Activated CD8-positive, alpha-beta T cell treated with anti-CD3 and anti-CD28 coated beads for 36 hours (primary cell): ENCODE measurements at regions not wholly inside any gene's neighbourhood (a gene's known extent, or its start where the extent isn't known, plus 50 kb on each side); places are given as distances from the start of the nearest gene placed in this dataset.

Experiments
- ATAC-seq: fragments of 200-7000 bp; cut with Tn5 transposase; one replicate; pipeline ENCODE4 v1.10.0; 2021; ENCODE audit warnings: mild to moderate bottlenecking, moderate library complexity
- CTCF ChIA-PET: fragments of 350-600 bp; sonication (Branson Sonifier 250); formaldehyde crosslinking; loops from one replicate; lab custom pipeline; 2021; ENCODE audit warnings: antibody characterized with exemption; lab: Charles Lee
- POLR2A ChIA-PET: fragments of 350-600 bp; sonication (Branson Sonifier 250); formaldehyde crosslinking; loops from one replicate; lab custom pipeline; 2021; ENCODE audit warnings: antibody characterized with exemption; lab: Charles Lee
- DNase-seq: peaks from one replicate; pipeline ENCODE4 v3.0.0-alpha.2; 2020
- H3K27ac Mint-ChIP-seq: one replicate; pipeline ENCODE4 v1.8.0; 2021; ENCODE audit warnings: mild to moderate bottlenecking, mixed read lengths
- H3K27me3 Mint-ChIP-seq: one replicate; pipeline ENCODE4 v1.8.0; 2021; ENCODE audit warnings: mixed read lengths
- H3K36me3 Mint-ChIP-seq: one replicate; pipeline ENCODE4 v1.8.0; 2021; ENCODE audit warnings: low read depth, mixed read lengths
- H3K4me1 Mint-ChIP-seq: one replicate; pipeline ENCODE4 v1.8.0; 2021; ENCODE audit warnings: low read depth, mixed read lengths
- H3K4me3 Mint-ChIP-seq: one replicate; pipeline ENCODE4 v1.8.0; 2021; ENCODE audit warnings: mild to moderate bottlenecking, moderate library complexity, mixed read lengths
- H3K9me3 Mint-ChIP-seq: one replicate; pipeline ENCODE4 v1.8.0; 2021; ENCODE audit warnings: mixed read lengths
- intact Hi-C: fragments of 100-400 bp; cut with micrococcal nuclease; formaldehyde crosslinking; loops from one replicate; pipeline ENCODE4 v1.10.0; 2022
- TF ChIP-seq, protein P1 (sequence below): fragments of 200-600 bp; IDR thresholded peaks from one replicate; pipeline ENCODE4 v1.8.0; 2022; ENCODE audit warnings: antibody characterized with exemption, mild to moderate bottlenecking

- Mint-ChIP-seq H3K4me1 (peaks cover 18% of the 10 kb centered on the region), H3K4me3 (no peak overlapping the region), H3K36me3 (peaks cover 4% of the 10 kb centered on the region), H3K27me3 (no peaks in the 10 kb centered on the region), H3K9me3 (no peaks in the 10 kb centered on the region), H3K27ac (no peak overlapping the region)
- ChIA-PET CTCF (no interaction called here), POLR2A (no interaction called here)
- TF ChIP-seq, protein P1, sequence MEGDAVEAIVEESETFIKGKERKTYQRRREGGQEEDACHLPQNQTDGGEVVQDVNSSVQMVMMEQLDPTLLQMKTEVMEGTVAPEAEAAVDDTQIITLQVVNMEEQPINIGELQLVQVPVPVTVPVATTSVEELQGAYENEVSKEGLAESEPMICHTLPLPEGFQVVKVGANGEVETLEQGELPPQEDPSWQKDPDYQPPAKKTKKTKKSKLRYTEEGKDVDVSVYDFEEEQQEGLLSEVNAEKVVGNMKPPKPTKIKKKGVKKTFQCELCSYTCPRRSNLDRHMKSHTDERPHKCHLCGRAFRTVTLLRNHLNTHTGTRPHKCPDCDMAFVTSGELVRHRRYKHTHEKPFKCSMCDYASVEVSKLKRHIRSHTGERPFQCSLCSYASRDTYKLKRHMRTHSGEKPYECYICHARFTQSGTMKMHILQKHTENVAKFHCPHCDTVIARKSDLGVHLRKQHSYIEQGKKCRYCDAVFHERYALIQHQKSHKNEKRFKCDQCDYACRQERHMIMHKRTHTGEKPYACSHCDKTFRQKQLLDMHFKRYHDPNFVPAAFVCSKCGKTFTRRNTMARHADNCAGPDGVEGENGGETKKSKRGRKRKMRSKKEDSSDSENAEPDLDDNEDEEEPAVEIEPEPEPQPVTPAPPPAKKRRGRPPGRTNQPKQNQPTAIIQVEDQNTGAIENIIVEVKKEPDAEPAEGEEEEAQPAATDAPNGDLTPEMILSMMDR, result no peak
- intact Hi-C loops, result no loop called here
- ATAC-seq (no peak), DNase-seq (no peak)
Observed at GRCh38 chr13:22085001-22085400, 414.1 kb downstream of the FGF9 start.

DNA sequence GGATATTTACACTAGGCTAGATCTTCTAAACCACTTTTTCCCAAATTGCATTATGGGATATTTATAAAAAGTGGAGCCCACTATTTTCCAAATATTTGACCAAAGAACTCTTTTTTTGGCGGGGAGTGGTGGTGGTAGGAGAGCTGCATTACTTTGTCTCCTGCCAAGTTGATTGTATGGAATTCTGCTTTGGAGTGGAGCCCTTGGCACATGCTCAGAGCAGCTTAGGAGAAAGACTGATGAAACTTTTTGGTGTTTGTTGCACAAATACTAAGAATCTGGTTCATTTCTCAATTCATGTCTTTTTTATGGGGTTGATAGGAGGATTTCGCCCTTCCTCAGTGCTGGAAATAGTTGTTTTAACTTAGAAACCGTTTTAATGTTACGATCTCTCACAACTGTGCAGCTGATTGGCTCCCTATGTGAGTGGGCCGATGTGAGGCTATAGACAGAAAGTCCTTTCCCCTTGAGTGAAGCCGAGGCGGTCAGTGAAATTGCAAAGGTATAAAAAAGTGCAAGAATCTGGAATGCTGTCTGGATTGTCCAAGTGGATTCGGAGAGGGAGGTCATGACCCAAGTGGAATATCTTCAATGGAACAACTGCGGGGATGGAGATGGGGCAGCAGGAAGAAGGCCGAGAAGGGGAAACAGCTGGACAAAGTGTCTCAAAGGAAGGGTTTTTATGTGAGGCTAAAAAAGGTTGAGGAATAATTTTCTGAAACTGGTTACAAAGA is 415.9 kb downstream of the FGF9 start:
- H3K36me3 Mint-ChIP-seq, result peaks cover 6% of the 10 kb centered on the region
- H3K4me1 Mint-ChIP-seq, result peaks cover 20% of the 10 kb centered on the region
- TF ChIP-seq, protein P1, result no peak
- no peak for ATAC-seq
- DNase-seq, result no peak
- CTCF ChIA-PET, result interaction anchor here (0.8 kb wide), 1 partner anchor 55 kb away, joined by 3 read pairs; no protein-coding TSS in a partner anchor
- intact Hi-C loops, result no loop called here
- no peak overlapping the region for H3K27ac Mint-ChIP-seq
- no peak overlapping the region for H3K4me3 Mint-ChIP-seq
- POLR2A ChIA-PET, result interaction anchor here (0.7 to 0.8 kb wide), 2 partner anchors 10 to 21 kb away, joined by 3 to 4 read pairs; no protein-coding TSS in a partner anchor
- H3K9me3 Mint-ChIP-seq, result no peaks in the 10 kb centered on the region
- H3K27me3 Mint-ChIP-seq, result no peaks in the 10 kb centered on the region

GRCh38 chr13:22090106-22090505 is 419.2 kb downstream of the FGF9 start:
- H3K27me3 Mint-ChIP-seq, result no peaks in the 10 kb centered on the region
- CTCF ChIA-PET, result interaction anchor here (0.8 to 1.0 kb wide), 2 partner anchors 10 to 14 kb away, joined by 3 read pairs; no protein-coding TSS in a partner anchor
- TF ChIP-seq, protein P1, result no peak
- POLR2A ChIA-PET, result no interaction called here
- H3K4me3 Mint-ChIP-seq, result no peak overlapping the region
- peaks cover under 1% of the 10 kb centered on the region for H3K9me3 Mint-ChIP-seq
- peaks cover 7% of the 10 kb centered on the region for H3K4me1 Mint-ChIP-seq
- intact Hi-C loops, result no loop called here
- no peak overlapping the region for H3K27ac Mint-ChIP-seq
- DNase-seq (no peak), ATAC-seq (no peak)
- H3K36me3 Mint-ChIP-seq, result peaks cover 6% of the 10 kb centered on the region

- H3K9me3 Mint-ChIP-seq, result peaks cover 4% of the 10 kb centered on the region
- DNase-seq (no peak), ATAC-seq (no peak)
- peaks cover 9% of the 10 kb centered on the region for H3K36me3 Mint-ChIP-seq
- ChIA-PET POLR2A (no interaction called here), CTCF (no interaction called here)
- H3K27me3 Mint-ChIP-seq, result no peaks in the 10 kb centered on the region
- peaks cover 7% of the 10 kb centered on the region for H3K4me1 Mint-ChIP-seq
- TF ChIP-seq, protein P1, result no peak
- H3K27ac Mint-ChIP-seq, result no peak overlapping the region
- no peak overlapping the region for H3K4me3 Mint-ChIP-seq
- intact Hi-C loops, result no loop called here
Observed at GRCh38 chr13:22091222-22091970, 420.5 kb downstream of the FGF9 start.

DNA sequence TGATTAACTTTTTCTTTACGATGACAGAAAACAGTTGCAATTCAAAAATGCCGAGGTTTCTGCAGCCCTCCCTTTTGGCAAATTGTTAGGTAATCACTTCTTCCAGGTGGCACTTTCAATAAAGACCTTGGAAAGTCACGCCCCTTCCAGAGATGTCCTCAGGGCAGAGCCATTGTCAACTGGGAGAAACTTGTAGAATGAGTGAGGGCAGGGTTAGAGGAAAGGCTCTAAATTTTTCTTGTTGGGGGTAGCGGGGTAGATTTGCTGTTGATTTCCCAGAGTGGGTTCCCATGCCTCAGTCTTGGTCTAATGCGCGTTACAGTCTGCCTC is 421.1 kb downstream of the FGF9 start:
- peaks cover 9% of the 10 kb centered on the region for H3K36me3 Mint-ChIP-seq
- ATAC-seq (no peak), DNase-seq (no peak)
- TF ChIP-seq, protein P1, result no peak
- H3K27me3 Mint-ChIP-seq, result no peaks in the 10 kb centered on the region
- H3K9me3 Mint-ChIP-seq, result peaks cover 4% of the 10 kb centered on the region
- no peak overlapping the region for H3K4me3 Mint-ChIP-seq
- ChIA-PET POLR2A (no interaction called here), CTCF (no interaction called here)
- H3K4me1 Mint-ChIP-seq, result peaks cover 7% of the 10 kb centered on the region
- H3K27ac Mint-ChIP-seq, result no peak overlapping the region
- intact Hi-C loops, result no loop called here
